ENCODE measurements at regions not wholly inside any gene's neighbourhood (a gene's known extent, or its start where the extent isn't known, plus 50 kb on each side); places are given as distances from the start of the nearest gene placed in this dataset.

- dilution Hi-C loops (cut with MboI; ENCODE audit: extremely low pct_ligation_motif_present, low sequenced_read_pairs) (no loop called here), intact Hi-C loops (cut with micrococcal nuclease) (no loop called here)
- Histone ChIP-seq H3K4me1 (ENCODE audit: control insufficient read depth, extremely low read depth, insufficient read depth, low read length) (no peaks in the 10 kb centered on the region), H3K9me3 (replicated peaks; ENCODE audit: control insufficient read depth, insufficient read depth, low read length) (peaks cover 3% of the 10 kb centered on the region), H3K4me3 (replicated peaks in 1 of 3; ENCODE audit: insufficient read depth in 1 of 3, low read depth in 1 of 3, low read length in 3 of 3) (no peak overlapping the region), H3K27ac (ENCODE audit: insufficient read depth, low read depth, low read length) (no peak overlapping the region), H3K9ac (replicated peaks; ENCODE audit: extremely low read depth, insufficient read depth, low read length) (no peak overlapping the region), H2AFZ (ENCODE audit: low read depth, low read length) (no peak overlapping the region), H3K4me2 (ENCODE audit: insufficient read depth, low read length) (no peak overlapping the region), H4K20me1 (replicated peaks; ENCODE audit: control insufficient read depth, extremely low read depth, insufficient read depth, low read length) (no peaks in the 10 kb centered on the region), H3K27me3 (ENCODE audit: control insufficient read depth in 2 of 2, insufficient read depth in 2 of 2, low read length in 2 of 2) (no peaks in the 10 kb centered on the region), H3K36me3 (ENCODE audit: control insufficient read depth in 2 of 2, extremely low read depth in 1 of 2, insufficient read depth in 2 of 2, low read length in 2 of 2) (no peaks in the 10 kb centered on the region), H3K9me1 (replicated peaks; ENCODE audit: control insufficient read depth, extremely low read depth, insufficient read depth, low read length) (no peaks in the 10 kb centered on the region), H3K79me2 (ENCODE audit: control insufficient read depth, insufficient read depth, low read length) (no peaks in the 10 kb centered on the region)
- TF ChIP-seq MYC (IDR thresholded peaks at IDR 0.05; ENCODE audit: low read depth, low read length) (no peak), JUN (IDR thresholded peaks at IDR 0.05; ENCODE audit: borderline replicate concordance, insufficient read depth, insufficient read length, low read depth) (no peak), FOS (IDR thresholded peaks at IDR 0.05; ENCODE audit: borderline replicate concordance, insufficient read depth, low read length) (no peak), EZH2 (IDR thresholded peaks at IDR 0.05; ENCODE audit: borderline replicate concordance, low read depth, low read length, severe bottlenecking) (no peak), POLR2A (IDR thresholded peaks at IDR 0.05; ENCODE audit: low read depth, low read length) (no peak), POLR2AphosphoS5 (IDR thresholded peaks at IDR 0.05; ENCODE audit: insufficient read depth, low read depth, low read length) (no peak)
- TF ChIP-seq, protein P1, sequence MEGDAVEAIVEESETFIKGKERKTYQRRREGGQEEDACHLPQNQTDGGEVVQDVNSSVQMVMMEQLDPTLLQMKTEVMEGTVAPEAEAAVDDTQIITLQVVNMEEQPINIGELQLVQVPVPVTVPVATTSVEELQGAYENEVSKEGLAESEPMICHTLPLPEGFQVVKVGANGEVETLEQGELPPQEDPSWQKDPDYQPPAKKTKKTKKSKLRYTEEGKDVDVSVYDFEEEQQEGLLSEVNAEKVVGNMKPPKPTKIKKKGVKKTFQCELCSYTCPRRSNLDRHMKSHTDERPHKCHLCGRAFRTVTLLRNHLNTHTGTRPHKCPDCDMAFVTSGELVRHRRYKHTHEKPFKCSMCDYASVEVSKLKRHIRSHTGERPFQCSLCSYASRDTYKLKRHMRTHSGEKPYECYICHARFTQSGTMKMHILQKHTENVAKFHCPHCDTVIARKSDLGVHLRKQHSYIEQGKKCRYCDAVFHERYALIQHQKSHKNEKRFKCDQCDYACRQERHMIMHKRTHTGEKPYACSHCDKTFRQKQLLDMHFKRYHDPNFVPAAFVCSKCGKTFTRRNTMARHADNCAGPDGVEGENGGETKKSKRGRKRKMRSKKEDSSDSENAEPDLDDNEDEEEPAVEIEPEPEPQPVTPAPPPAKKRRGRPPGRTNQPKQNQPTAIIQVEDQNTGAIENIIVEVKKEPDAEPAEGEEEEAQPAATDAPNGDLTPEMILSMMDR (IDR thresholded peaks at IDR 0.05; ENCODE audit: extremely low read depth in 1 of 2, insufficient read depth in 1 of 2, low read depth in 1 of 2, low read length in 2 of 2) = no peak
- ChIA-PET CTCF (no interaction called here), POLR2A (no interaction called here)
- FAIRE-seq (no peak), DNase-seq (ENCODE audit: low read depth, low spot score) (no peak)
- BruUV-seq (replicated peaks) = no TSS peak
Observed at GRCh38 chr10:128730922-128731321, 604.7 kb upstream of the MKI67 start.

GRCh38 chr10:128734161-128734560 is 607.9 kb upstream of the MKI67 start:
- CTCF ChIA-PET = no interaction called here
- Histone ChIP-seq H3K4me1 (ENCODE audit: control insufficient read depth, extremely low read depth, insufficient read depth, low read length) (no peaks in the 10 kb centered on the region), H2AFZ (ENCODE audit: low read depth, low read length) (no peak overlapping the region), H3K9me1 (replicated peaks; ENCODE audit: control insufficient read depth, extremely low read depth, insufficient read depth, low read length) (no peaks in the 10 kb centered on the region), H3K4me3 (replicated peaks in 1 of 3; ENCODE audit: insufficient read depth in 1 of 3, low read depth in 1 of 3, low read length in 3 of 3) (no peak overlapping the region), H3K4me2 (ENCODE audit: insufficient read depth, low read length) (no peak overlapping the region), H3K9me3 (replicated peaks; ENCODE audit: control insufficient read depth, insufficient read depth, low read length) (no peaks in the 10 kb centered on the region), H3K79me2 (ENCODE audit: control insufficient read depth, insufficient read depth, low read length) (no peaks in the 10 kb centered on the region), H3K9ac (replicated peaks; ENCODE audit: extremely low read depth, insufficient read depth, low read length) (no peak overlapping the region), H4K20me1 (replicated peaks; ENCODE audit: control insufficient read depth, extremely low read depth, insufficient read depth, low read length) (no peaks in the 10 kb centered on the region), H3K27me3 (ENCODE audit: control insufficient read depth in 2 of 2, insufficient read depth in 2 of 2, low read length in 2 of 2) (no peaks in the 10 kb centered on the region), H3K36me3 (ENCODE audit: control insufficient read depth in 2 of 2, extremely low read depth in 1 of 2, insufficient read depth in 2 of 2, low read length in 2 of 2) (no peaks in the 10 kb centered on the region), H3K27ac (ENCODE audit: insufficient read depth, low read depth, low read length) (no peak overlapping the region)
- DNase-seq (ENCODE audit: low read depth, low spot score) (no peak), FAIRE-seq (no peak)
- intact Hi-C loops (cut with micrococcal nuclease) (no loop called here), dilution Hi-C loops (cut with MboI; ENCODE audit: extremely low pct_ligation_motif_present, low sequenced_read_pairs) (no loop called here)
- POLR2A ChIA-PET = no interaction called here
- BruUV-seq (replicated peaks) = no TSS peak
- TF ChIP-seq, protein P1 (IDR thresholded peaks at IDR 0.05; ENCODE audit: extremely low read depth in 1 of 2, insufficient read depth in 1 of 2, low read depth in 1 of 2, low read length in 2 of 2) = no peak
- TF ChIP-seq POLR2AphosphoS5 (IDR thresholded peaks at IDR 0.05; ENCODE audit: insufficient read depth, low read depth, low read length) (no peak), POLR2A (IDR thresholded peaks at IDR 0.05; ENCODE audit: low read depth, low read length) (no peak), JUN (IDR thresholded peaks at IDR 0.05; ENCODE audit: borderline replicate concordance, insufficient read depth, insufficient read length, low read depth) (no peak), MYC (IDR thresholded peaks at IDR 0.05; ENCODE audit: low read depth, low read length) (no peak), EZH2 (IDR thresholded peaks at IDR 0.05; ENCODE audit: borderline replicate concordance, low read depth, low read length, severe bottlenecking) (no peak), MAX (IDR thresholded peaks at IDR 0.05; ENCODE audit: insufficient read depth, insufficient read length) (no peak), GATA2 (IDR thresholded peaks at IDR 0.05; ENCODE audit: insufficient read depth, insufficient read length, low read depth, low read length) (no peak), FOS (IDR thresholded peaks at IDR 0.05; ENCODE audit: borderline replicate concordance, insufficient read depth, low read length) (no peak)
